Effector CD8-positive, alpha-beta T cell (primary cell): ENCODE measurements at regions not wholly inside any gene's neighbourhood (a gene's known extent, or its start where the extent isn't known, plus 50 kb on each side); places are given as distances from the start of the nearest gene placed in this dataset.
"Not testable (repeated sequence)": the region's sequence is repeated elsewhere in the genome, so short reads cannot be mapped to it uniquely, and the experiment has no call there.

ENCODE experiments used
- DNase-seq: peaks from one replicate; lab custom pipeline; 2025; lab: John Stamatoyannopoulos, UW

GRCh38 chr10:3346851-3347250 lies 174.3 kb upstream of the PITRM1 start:
- no peak for DNase-seq

GRCh38 chr10:3342771-3343170 lies 170.2 kb upstream of the PITRM1 start:
- DNase-seq = no peak

- no peak for DNase-seq
These were observed 167.6 kb upstream of the PITRM1 start for GRCh38 chr10:3340127-3340730.

GRCh38 chr10:3339531-3339950 lies 167.0 kb upstream of the PITRM1 start:
- no peak for DNase-seq

- no peak for DNase-seq
These were observed 166.5 kb upstream of the PITRM1 start for GRCh38 chr10:3339121-3339520.

GRCh38 chr10:3337741-3338140 lies 165.2 kb upstream of the PITRM1 start:
- no peak for DNase-seq

GRCh38 chr10:3336673-3337293 lies 164.2 kb upstream of the PITRM1 start:
- no peak for DNase-seq

GRCh38 chr10:3333426-3333825 lies 160.8 kb upstream of the PITRM1 start:
- DNase-seq = no peak

- no peak for DNase-seq
These were observed 159.2 kb upstream of the PITRM1 start for GRCh38 chr10:3331690-3332230.

- DNase-seq = no peak
These were observed 158.6 kb upstream of the PITRM1 start for GRCh38 chr10:3331187-3331586.

GRCh38 chr10:3330663-3331062 lies 158.1 kb upstream of the PITRM1 start:
- no peak for DNase-seq

GRCh38 chr10:3325954-3326750 lies 153.6 kb upstream of the PITRM1 start:
- no peak for DNase-seq

GRCh38 chr10:3324612-3325038 lies 152.0 kb upstream of the PITRM1 start:
- no peak for DNase-seq

GRCh38 chr10:3323865-3324498 lies 151.4 kb upstream of the PITRM1 start:
- no peak for DNase-seq

GRCh38 chr10:3321123-3321522 lies 148.5 kb upstream of the PITRM1 start:
- no peak for DNase-seq

- DNase-seq = no peak
These were observed 147.2 kb upstream of the PITRM1 start for GRCh38 chr10:3319811-3320226.

GRCh38 chr10:3318480-3318807 lies 145.9 kb upstream of the PITRM1 start:
- DNase-seq = not testable (repeated sequence)

GRCh38 chr10:3317553-3318479 lies 145.2 kb upstream of the PITRM1 start:
- not testable (repeated sequence) for DNase-seq

GRCh38 chr10:3314445-3315085 lies 142.0 kb upstream of the PITRM1 start:
- DNase-seq = not testable (repeated sequence)

GRCh38 chr10:3313784-3314444 lies 141.3 kb upstream of the PITRM1 start:
- not testable (repeated sequence) for DNase-seq
